Osteoblast (primary cell): ENCODE measurements at regions not wholly inside any gene's neighbourhood (a gene's known extent, or its start where the extent isn't known, plus 50 kb on each side); places are given as distances from the start of the nearest gene placed in this dataset.

ENCODE experiments used
- DNase-seq: peaks from one replicate; pipeline ENCODE4 v3.0.0; 2011; ENCODE audit warnings: low spot score, mixed read lengths; ENCODE audit not compliant: insufficient read length; ENCODE audit errors: missing footprints
- H2AFZ ChIP-seq: 2 replicates; pipeline ENCODE4 v1.6.0; 2011; ENCODE audit warnings: mild to moderate bottlenecking, low read length
- H3K27ac ChIP-seq: 2 replicates; pipeline ENCODE4 v1.5.1; 2011; ENCODE audit warnings: mild to moderate bottlenecking, low read depth, low read length, moderate library complexity
- H3K27me3 ChIP-seq: 2 replicates; pipeline ENCODE4 v1.6.0; 2012; ENCODE audit warnings: mild to moderate bottlenecking, control low read depth, inconsistent platforms, low read length, moderate library complexity; ENCODE audit not compliant: insufficient read depth
- H3K36me3 ChIP-seq: 2 replicates; pipeline ENCODE4 v1.5.1; 2011; ENCODE audit warnings: mild to moderate bottlenecking, low read length, control low read depth, moderate library complexity; ENCODE audit not compliant: insufficient read depth
- H3K4me1 ChIP-seq: 2 replicates; pipeline ENCODE4 v1.5.1; 2011; ENCODE audit warnings: mild to moderate bottlenecking, low read length, control low read depth, moderate library complexity; ENCODE audit not compliant: insufficient read depth
- H3K4me2 ChIP-seq: 2 replicates; pipeline ENCODE4 v1.6.0; 2011; ENCODE audit warnings: mild to moderate bottlenecking, low read length; ENCODE audit not compliant: insufficient read depth
- H3K4me3 ChIP-seq: fragments of 200-600 bp; sonication (generic); 3 replicates; pipeline ENCODE4 v1.5.1; 2012; ENCODE audit warnings: mild to moderate bottlenecking, low read length, inconsistent platforms; ENCODE audit not compliant: insufficient read depth
- H3K79me2 ChIP-seq: 2 replicates; pipeline ENCODE4 v1.6.0; 2012; ENCODE audit warnings: mild to moderate bottlenecking, low read length, control low read depth, inconsistent platforms; ENCODE audit not compliant: insufficient read depth
- H3K9me3 ChIP-seq: 2 replicates; pipeline ENCODE4 v1.5.1; 2011; ENCODE audit warnings: low read depth, low read length, control low read depth
- H4K20me1 ChIP-seq: 2 replicates; pipeline ENCODE4 v1.6.0; 2012; ENCODE audit warnings: mild to moderate bottlenecking, low read length, control low read depth; ENCODE audit not compliant: insufficient read depth
- CTCF ChIP-seq: IDR thresholded peaks from 2 replicates; pipeline ENCODE4 v1.5.1; 2011; ENCODE audit warnings: mild to moderate bottlenecking, low read depth, low read length, moderate library complexity; ENCODE audit errors: extremely low read depth

DNA sequence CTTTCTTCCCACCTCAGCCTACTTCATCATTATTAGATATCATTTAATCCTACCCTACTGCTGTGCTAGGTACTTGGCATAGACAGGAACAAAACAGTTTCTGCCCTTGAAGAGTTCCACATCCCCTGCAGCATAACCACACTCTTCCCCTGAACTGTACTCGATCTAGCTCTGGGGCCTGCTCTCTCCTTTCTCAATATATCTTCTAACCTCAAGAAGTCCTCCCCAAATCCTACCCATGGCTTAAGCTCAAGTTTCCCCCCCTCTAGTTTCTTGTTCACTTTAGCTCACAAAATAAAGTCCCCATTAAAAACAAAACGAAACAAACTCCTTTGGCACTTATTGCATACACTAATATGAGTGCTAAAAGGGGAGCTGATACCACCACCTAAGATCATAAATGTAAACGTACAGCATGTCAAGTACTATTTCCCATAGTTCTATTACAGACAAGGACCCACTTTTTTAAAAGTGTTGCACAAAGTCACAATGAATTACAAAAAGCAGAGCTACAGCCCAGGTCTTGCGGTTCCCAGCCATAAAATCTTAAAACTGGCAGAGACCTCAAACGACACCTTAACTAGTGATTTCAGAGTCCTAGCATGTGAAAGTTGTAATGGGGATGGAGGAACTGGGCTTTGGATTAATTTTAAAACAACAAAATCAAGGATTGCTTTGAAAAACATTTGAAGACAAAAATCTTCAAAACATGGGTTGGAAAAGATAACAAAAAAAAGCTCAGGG is 80.7 kb downstream of the PTPDC1 start:
- Histone ChIP-seq H3K4me3 (peak overlapping the region; percentile 66), H3K79me2 (peaks cover 32% of the 10 kb centered on the region), H3K27me3 (no peaks in the 10 kb centered on the region), H3K9me3 (no peaks in the 10 kb centered on the region), H3K36me3 (no peaks in the 10 kb centered on the region), H3K27ac (no peak overlapping the region), H2AFZ (peak overlapping the region; percentile 82), H3K4me2 (peak overlapping the region; percentile 81), H3K4me1 (peaks cover 25% of the 10 kb centered on the region), H4K20me1 (peaks cover 32% of the 10 kb centered on the region)
- DNase-seq = no peak
- no peak for TF ChIP-seq CTCF

- H3K27me3 ChIP-seq = no peaks in the 10 kb centered on the region
- H2AFZ ChIP-seq = peak overlapping the region; percentile 82
- peaks cover 40% of the 10 kb centered on the region for H3K79me2 ChIP-seq
- peak overlapping the region; percentile 81 for H3K4me2 ChIP-seq
- peak; percentile 99 for DNase-seq
- peaks cover 25% of the 10 kb centered on the region for H3K4me1 ChIP-seq
- H3K36me3 ChIP-seq = no peaks in the 10 kb centered on the region
- peak overlapping the region; percentile 92 for H3K4me3 ChIP-seq
- no peak for TF ChIP-seq CTCF
- peaks cover 39% of the 10 kb centered on the region for H4K20me1 ChIP-seq
- no peaks in the 10 kb centered on the region for H3K9me3 ChIP-seq
- peak overlapping the region; percentile 93 for H3K27ac ChIP-seq
Observed at GRCh38 chr9:94165592-94166235, 81.5 kb downstream of the PTPDC1 start.

- Histone ChIP-seq H3K9me3 (no peaks in the 10 kb centered on the region), H3K4me3 (peak overlapping the region; percentile 92), H3K4me1 (peaks cover 28% of the 10 kb centered on the region), H3K36me3 (no peaks in the 10 kb centered on the region), H3K4me2 (peak overlapping the region; percentile 50), H3K27ac (peak overlapping the region; percentile 93), H3K79me2 (peaks cover 46% of the 10 kb centered on the region), H4K20me1 (peaks cover 46% of the 10 kb centered on the region), H2AFZ (peak overlapping the region; percentile 19), H3K27me3 (no peaks in the 10 kb centered on the region)
- DNase-seq = peak; percentile 97
- no peak for TF ChIP-seq CTCF
Observed at GRCh38 chr9:94166236-94166975, 82.1 kb downstream of the PTPDC1 start.

DNA sequence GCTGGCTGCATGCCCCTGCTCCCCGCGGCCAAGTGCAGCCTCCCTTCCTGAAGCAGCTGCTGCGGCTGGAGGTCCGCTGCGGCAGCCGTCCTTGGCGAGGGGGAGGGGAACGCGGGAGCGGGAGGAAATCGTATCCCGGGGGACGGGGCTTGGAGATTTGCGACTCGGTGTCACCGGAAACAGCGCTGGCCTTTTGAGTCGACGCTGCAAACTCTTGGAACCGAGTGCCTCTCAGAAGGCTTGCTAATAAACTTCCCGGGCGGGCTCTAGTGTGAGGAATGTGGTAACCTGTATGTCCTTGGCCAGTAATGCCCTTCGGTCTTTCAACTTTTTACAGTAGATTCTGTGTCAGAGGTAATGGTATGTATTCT is 82.7 kb downstream of the PTPDC1 start:
- peak overlapping the region; percentile 53 for H3K27ac ChIP-seq
- peaks cover 52% of the 10 kb centered on the region for H3K79me2 ChIP-seq
- no peak overlapping the region for H2AFZ ChIP-seq
- peaks cover 51% of the 10 kb centered on the region for H4K20me1 ChIP-seq
- H3K9me3 ChIP-seq = no peaks in the 10 kb centered on the region
- TF ChIP-seq CTCF = no peak
- peak overlapping the region; percentile 92 for H3K4me3 ChIP-seq
- no peaks in the 10 kb centered on the region for H3K27me3 ChIP-seq
- peak overlapping the region; percentile 89 for H3K4me2 ChIP-seq
- peak; percentile 88 for DNase-seq
- H3K36me3 ChIP-seq = no peaks in the 10 kb centered on the region
- H3K4me1 ChIP-seq = peaks cover 29% of the 10 kb centered on the region
